CD8-positive, alpha-beta memory T cell (primary cell): ENCODE measurements at regions not wholly inside any gene's neighbourhood (a gene's known extent, or its start where the extent isn't known, plus 50 kb on each side); places are given as distances from the start of the nearest gene placed in this dataset.

ENCODE experiments used
- CTCF ChIA-PET: fragments of 350-600 bp; sonication (Branson Sonifier 250); formaldehyde crosslinking; loops from one replicate; lab custom pipeline; 2021; ENCODE audit warnings: antibody characterized with exemption; lab: Charles Lee
- POLR2A ChIA-PET: fragments of 350-600 bp; sonication (Branson Sonifier 250); formaldehyde crosslinking; loops from one replicate; lab custom pipeline; 2021; ENCODE audit warnings: antibody characterized with exemption; lab: Charles Lee
- DNase-seq, 5 donors: peaks; one replicate each; pipeline versions ENCODE4 v3.0.0 to v3.0.0-alpha.2; 2020 to 2022; ENCODE audit warnings: mixed read lengths in 1 of 5
- H3K27ac ChIP-seq: one replicate; pipeline ENCODE4 v1.7.0; 2013; ENCODE audit warnings: low read depth, mild to moderate bottlenecking, low read length, moderate library complexity
- H3K27me3 ChIP-seq: 2 replicates; pipeline ENCODE4 v1.7.0; 2013; ENCODE audit warnings: low read length, mild to moderate bottlenecking; ENCODE audit not compliant: insufficient read depth, poor library complexity, severe bottlenecking
- H3K36me3 ChIP-seq: 2 replicates; pipeline ENCODE4 v1.7.0; 2013; ENCODE audit warnings: mild to moderate bottlenecking, low read length, moderate library complexity; ENCODE audit not compliant: insufficient read depth
- H3K4me1 ChIP-seq: 2 replicates; pipeline ENCODE4 v1.7.0; 2013; ENCODE audit warnings: mild to moderate bottlenecking, low read length, moderate library complexity; ENCODE audit not compliant: insufficient read depth
- H3K4me3 ChIP-seq: 2 replicates; pipeline ENCODE4 v1.7.0; 2013; ENCODE audit warnings: mild to moderate bottlenecking, low read length
- H3K9me3 ChIP-seq: 2 replicates; pipeline ENCODE4 v1.7.0; 2013; ENCODE audit warnings: mild to moderate bottlenecking, low read length
- H3K27ac Mint-ChIP-seq, 8 donors: one replicate each; pipeline ENCODE4 v1.8.0; 2020 to 2021; ENCODE audit warnings: mixed read lengths in 8 of 8, mild to moderate bottlenecking in 6 of 8, inconsistent platforms in 3 of 8, moderate library complexity in 3 of 8
- H3K27me3 Mint-ChIP-seq, 2 donors: one replicate each; pipeline ENCODE4 v1.8.0; 2020 to 2021; ENCODE audit warnings: mixed read lengths in 2 of 2, mild to moderate bottlenecking in 1 of 2, moderate library complexity in 1 of 2
- H3K36me3 Mint-ChIP-seq, 3 donors: one replicate each; pipeline ENCODE4 v1.8.0; 2020 to 2021; ENCODE audit warnings: mixed read lengths in 3 of 3, inconsistent platforms in 1 of 3, mild to moderate bottlenecking in 1 of 3
- H3K4me1 Mint-ChIP-seq, 3 donors: one replicate each; pipeline ENCODE4 v1.8.0; 2020 to 2021; ENCODE audit warnings: mixed read lengths in 3 of 3, inconsistent platforms in 1 of 3, mild to moderate bottlenecking in 1 of 3
- H3K4me3 Mint-ChIP-seq, 7 donors: one replicate each; pipeline ENCODE4 v1.8.0; 2020 to 2021; ENCODE audit warnings: mixed read lengths in 7 of 7, mild to moderate bottlenecking in 6 of 7, moderate library complexity in 4 of 7, inconsistent platforms in 2 of 7
- H3K9me3 Mint-ChIP-seq, 5 donors: one replicate each; pipeline ENCODE4 v1.8.0; 2020 to 2022; ENCODE audit warnings: mixed read lengths in 5 of 5, mild to moderate bottlenecking in 3 of 5, moderate library complexity in 2 of 5, inconsistent platforms in 1 of 5

- peak overlapping the region in 1 of 8 donors; percentile 23 for H3K27ac Mint-ChIP-seq
- CTCF ChIA-PET = interaction anchor here (0.9 to 1.2 kb wide), 2 partner anchors 20 to 114 kb away, joined by 4 to 6 read pairs; no protein-coding TSS in a partner anchor
- DNase-seq = no peak
- H3K4me3 Mint-ChIP-seq = no peak overlapping the region
- no peaks in the 10 kb centered on the region for H3K4me1 Mint-ChIP-seq
- Histone ChIP-seq H3K27ac (no peak overlapping the region), H3K4me1 (no peaks in the 10 kb centered on the region), H3K27me3 (no peaks in the 10 kb centered on the region), H3K9me3 (no peaks in the 10 kb centered on the region), H3K4me3 (no peak overlapping the region), H3K36me3 (no peaks in the 10 kb centered on the region)
- peaks cover 0 to 6% (median 3%) of the 10 kb centered on the region in 5 donors for H3K9me3 Mint-ChIP-seq
- no peaks in the 10 kb centered on the region for H3K27me3 Mint-ChIP-seq
- POLR2A ChIA-PET = no interaction called here
- peaks cover 0 to 16% (median 0%) of the 10 kb centered on the region in 3 donors for H3K36me3 Mint-ChIP-seq
Observed at GRCh38 chr11:10914050-10914449, 56.2 kb upstream of the ZBED5 start.

GRCh38 chr11:10913075-10913474 lies 55.2 kb upstream of the ZBED5 start:
- no peak overlapping the region for H3K4me3 Mint-ChIP-seq
- no peak overlapping the region for H3K27ac Mint-ChIP-seq
- DNase-seq = no peak
- H3K27ac ChIP-seq = no peak overlapping the region
- no peaks in the 10 kb centered on the region for H3K9me3 ChIP-seq
- peaks cover 0 to 7% (median 0%) of the 10 kb centered on the region in 3 donors for H3K36me3 Mint-ChIP-seq
- H3K9me3 Mint-ChIP-seq = peaks cover 0 to 6% (median 2%) of the 10 kb centered on the region in 5 donors
- ChIA-PET POLR2A (no interaction called here), CTCF (interaction anchor here (0.9 to 1.2 kb wide), 2 partner anchors 21 to 115 kb away, joined by 4 to 6 read pairs; no protein-coding TSS in a partner anchor)
- no peaks in the 10 kb centered on the region for H3K4me1 ChIP-seq
- no peaks in the 10 kb centered on the region for H3K36me3 ChIP-seq
- no peaks in the 10 kb centered on the region for H3K27me3 ChIP-seq
- H3K4me3 ChIP-seq = no peak overlapping the region
- H3K4me1 Mint-ChIP-seq = no peaks in the 10 kb centered on the region
- peaks cover 0 to 2% of the 10 kb centered on the region in 2 donors for H3K27me3 Mint-ChIP-seq

- peaks cover 0 to 3% (median under 1%) of the 10 kb centered on the region in 5 donors for H3K9me3 Mint-ChIP-seq
- no peak for DNase-seq
- H3K36me3 Mint-ChIP-seq = peaks cover 0 to 5% (median 0%) of the 10 kb centered on the region in 3 donors
- no peak overlapping the region for H3K4me3 Mint-ChIP-seq
- H3K9me3 ChIP-seq = no peaks in the 10 kb centered on the region
- H3K4me3 ChIP-seq = no peak overlapping the region
- peaks cover 0 to 2% of the 10 kb centered on the region in 2 donors for H3K27me3 Mint-ChIP-seq
- H3K27ac ChIP-seq = no peak overlapping the region
- POLR2A ChIA-PET = no interaction called here
- no peaks in the 10 kb centered on the region for H3K4me1 Mint-ChIP-seq
- H3K27me3 ChIP-seq = no peaks in the 10 kb centered on the region
- H3K4me1 ChIP-seq = no peaks in the 10 kb centered on the region
- no peak overlapping the region for H3K27ac Mint-ChIP-seq
- H3K36me3 ChIP-seq = no peaks in the 10 kb centered on the region
- CTCF ChIA-PET = no interaction called here
Observed at GRCh38 chr11:10911907-10912306, 54.1 kb upstream of the ZBED5 start.

GRCh38 chr11:10909141-10909883 lies 51.5 kb upstream of the ZBED5 start:
- no peak overlapping the region for H3K4me3 Mint-ChIP-seq
- CTCF ChIA-PET = interaction anchor here (0.7 kb wide), 1 partner anchor 103 kb away, joined by 3 read pairs; no protein-coding TSS in a partner anchor
- no peaks in the 10 kb centered on the region for H3K36me3 Mint-ChIP-seq
- DNase-seq = no peak
- Histone ChIP-seq H3K4me3 (no peak overlapping the region), H3K36me3 (no peaks in the 10 kb centered on the region), H3K27ac (no peak overlapping the region), H3K9me3 (no peaks in the 10 kb centered on the region), H3K4me1 (no peaks in the 10 kb centered on the region), H3K27me3 (no peaks in the 10 kb centered on the region)
- H3K27ac Mint-ChIP-seq = no peak overlapping the region
- H3K27me3 Mint-ChIP-seq = peaks cover 8 to 16% of the 10 kb centered on the region in 2 donors
- no peaks in the 10 kb centered on the region for H3K4me1 Mint-ChIP-seq
- POLR2A ChIA-PET = no interaction called here
- no peaks in the 10 kb centered on the region for H3K9me3 Mint-ChIP-seq

- ChIA-PET POLR2A (no interaction called here), CTCF (no interaction called here)
- Mint-ChIP-seq H3K36me3 (no peaks in the 10 kb centered on the region), H3K9me3 (no peaks in the 10 kb centered on the region), H3K4me3 (no peak overlapping the region), H3K4me1 (no peaks in the 10 kb centered on the region), H3K27me3 (peaks cover 12 to 21% of the 10 kb centered on the region in 2 donors), H3K27ac (no peak overlapping the region)
- H3K9me3 ChIP-seq = no peaks in the 10 kb centered on the region
- no peak for DNase-seq
- no peak overlapping the region for H3K27ac ChIP-seq
- H3K4me1 ChIP-seq = no peaks in the 10 kb centered on the region
- no peak overlapping the region for H3K4me3 ChIP-seq
- H3K27me3 ChIP-seq = no peaks in the 10 kb centered on the region
- no peaks in the 10 kb centered on the region for H3K36me3 ChIP-seq
Observed at GRCh38 chr11:10908215-10908951, 50.5 kb upstream of the ZBED5 start.
